ENCODE measurements at regions not wholly inside any gene's neighbourhood (a gene's known extent, or its start where the extent isn't known, plus 50 kb on each side); places are given as distances from the start of the nearest gene placed in this dataset.

- TF ChIP-seq ZNF157 (tag by site-specific recombination; IDR thresholded peaks at IDR 0.05) (0 out of 2 replicates have a peak, but pooled peaks have one; percentile 44), EGR2 (tag by site-specific recombination; IDR thresholded peaks at IDR 0.05; ENCODE audit: low read depth) (no peak), SALL2 (tag by site-specific recombination; IDR thresholded peaks at IDR 0.05; ENCODE audit: borderline replicate concordance) (no peak), ZNF791 (tag by site-specific recombination; IDR thresholded peaks at IDR 0.05) (peak; percentile 24; the same call in 1 of the 2 replicates), ZNF792 (tag by site-specific recombination; IDR thresholded peaks at IDR 0.05) (no peak), ZNF169 (tag by site-specific recombination; IDR thresholded peaks at IDR 0.05) (no peak), ZNF433 (tag by site-specific recombination; IDR thresholded peaks at IDR 0.05; ENCODE audit: low read depth) (no peak), ZNF140 (tag by site-specific recombination; IDR thresholded peaks at IDR 0.05) (0 out of 2 replicates have a peak, but pooled peaks have one; percentile 5), MZF1 (tag by site-specific recombination; IDR thresholded peaks at IDR 0.05; ENCODE audit: borderline replicate concordance) (no peak), ZBTB48 (tag by site-specific recombination; IDR thresholded peaks at IDR 0.05) (no peak), ZFP37 (tag by site-specific recombination; IDR thresholded peaks at IDR 0.05) (no peak), ZNF704 (tag by site-specific recombination; IDR thresholded peaks at IDR 0.05) (0 out of 2 replicates have a peak, but pooled peaks have one; percentile 27), HOXC10 (CRISPR knock-in tag; IDR thresholded peaks at IDR 0.05) (no peak), ZNF221 (tag by site-specific recombination; IDR thresholded peaks at IDR 0.05; ENCODE audit: borderline replicate concordance) (no peak), ZNF473 (tag by site-specific recombination; IDR thresholded peaks at IDR 0.05) (no peak; the same call in 1 of the 2 replicates), ZNF692 (tag by site-specific recombination; IDR thresholded peaks at IDR 0.05) (no peak), ZNF548 (tag by site-specific recombination; IDR thresholded peaks at IDR 0.05) (peak; percentile 15; the same call in 1 of the 2 replicates), ZNF311 (tag by site-specific recombination; IDR thresholded peaks at IDR 0.05; ENCODE audit: borderline replicate concordance) (no peak), ZNF624 (tag by site-specific recombination; IDR thresholded peaks at IDR 0.05) (no peak), ZNF521 (tag by site-specific recombination; IDR thresholded peaks at IDR 0.05) (0 out of 2 replicates have a peak, but pooled peaks have one; percentile 8), ZNF518A (tag by site-specific recombination; conservative IDR thresholded peaks at IDR 0.05; ENCODE audit: low read depth) (no peak), MYNN (tag by site-specific recombination; IDR thresholded peaks at IDR 0.05; ENCODE audit: borderline replicate concordance) (no peak), KLF16 (tag by site-specific recombination; IDR thresholded peaks at IDR 0.05) (0 out of 2 replicates have a peak, but pooled peaks have one; percentile 6), ZBTB11 (tag by site-specific recombination; conservative IDR thresholded peaks at IDR 0.05; ENCODE audit: low read depth) (0 out of 2 replicates have a peak, but pooled peaks have one; percentile 36), ZNF2 (tag by site-specific recombination; IDR thresholded peaks at IDR 0.05) (no peak)
Observed at GRCh38 chr19:30068528-30069395, 126.7 kb downstream of the URI1 start (continued).
